Upper lobe of left lung (tissue), 4 donors: ENCODE measurements at regions not wholly inside any gene's neighbourhood (a gene's known extent, or its start where the extent isn't known, plus 50 kb on each side); places are given as distances from the start of the nearest gene placed in this dataset.
"Not testable (repeated sequence)": the region's sequence is repeated elsewhere in the genome, so short reads cannot be mapped to it uniquely, and the experiment has no call there.

Source experiments
- CTCF ChIP-seq, 6 experiments: fragments of 450-650 bp in 4 of 6; fragments of 200-600 bp in 2 of 6; sonication (generic) in 2 of 6; IDR thresholded peaks; one replicate each; pipeline ENCODE4 v1.5.1; 2016 to 2019; ENCODE audit warnings: antibody characterized with exemption in 6 of 6
- EP300 ChIP-seq, 4 donors: sonication (generic); formaldehyde crosslinking; IDR thresholded peaks; one replicate each; pipeline ENCODE4 v1.5.1; 2017; ENCODE audit warnings: antibody characterized with exemption in 4 of 4, control low read depth in 2 of 4
- POLR2A ChIP-seq, 4 donors: fragments of 450-650 bp; IDR thresholded peaks; one replicate each; pipeline ENCODE4 v1.5.1; 2016 to 2017; ENCODE audit warnings: antibody characterized with exemption in 4 of 4, mild to moderate bottlenecking in 2 of 4
- POLR2AphosphoS5 ChIP-seq, 2 donors: sonication (generic); formaldehyde crosslinking; IDR thresholded peaks; one replicate each; pipeline ENCODE4 v1.5.1; 2017; ENCODE audit warnings: antibody characterized with exemption in 2 of 2

GRCh38 chr3:79951426-79951825, 183.6 kb upstream of the ROBO1 start:
- not testable (repeated sequence) for TF ChIP-seq CTCF, EP300, POLR2A, POLR2AphosphoS5 (IDR thresholded peaks at IDR 0.05)
